HCEC 1CT (cell line): ENCODE measurements at regions not wholly inside any gene's neighbourhood (a gene's known extent, or its start where the extent isn't known, plus 50 kb on each side); places are given as distances from the start of the nearest gene placed in this dataset.

Experiments
- DNase-seq: peaks from one replicate; pipeline ENCODE4 v3.0.0-alpha.2; 2017

- no peak for DNase-seq
Observed at GRCh38 chr2:173741759-173742158, 223.4 kb downstream of the SP3 start.

DNA sequence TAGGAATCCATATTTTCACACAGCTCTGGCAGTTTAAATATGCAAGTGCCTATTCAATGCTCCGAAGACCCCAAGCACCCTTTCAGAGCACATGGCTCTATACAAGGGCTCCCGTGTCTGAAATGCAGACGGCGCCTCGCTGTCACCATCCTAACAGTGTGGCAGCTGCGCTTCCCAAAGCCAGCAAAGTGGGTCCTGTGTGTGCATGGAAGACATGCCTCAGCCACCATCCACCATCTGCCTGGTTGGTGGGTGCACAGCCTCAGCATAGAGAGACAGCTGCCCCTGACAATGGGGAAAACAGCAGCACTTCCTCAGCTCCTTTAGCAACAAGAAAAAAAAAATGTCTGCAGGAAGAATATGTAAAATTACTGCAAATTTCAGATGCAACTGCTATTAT is 218.1 kb downstream of the SP3 start:
- no peak for DNase-seq

DNA sequence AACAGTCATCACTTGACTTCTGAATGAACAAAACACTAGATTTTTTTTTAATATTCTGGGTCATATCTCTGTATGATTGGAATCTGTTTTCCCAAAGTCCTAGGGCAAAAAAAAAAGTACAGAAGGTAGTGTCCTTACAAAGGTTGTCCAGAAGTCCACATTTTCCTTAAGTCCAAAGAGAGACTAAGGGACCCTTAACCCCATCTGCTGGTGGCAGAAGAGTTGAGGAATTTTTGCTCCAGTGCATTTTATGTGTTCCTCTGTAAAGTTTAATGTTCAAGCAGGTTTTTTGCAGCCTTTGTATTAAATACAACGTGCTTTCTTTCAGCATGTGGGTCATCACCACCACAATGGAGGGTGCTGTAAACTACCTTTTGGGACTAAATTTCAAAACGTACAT is 215.9 kb downstream of the SP3 start:
- peak; percentile 22 for DNase-seq

- DNase-seq: peak; percentile 26
Observed at GRCh38 chr2:173750353-173750801, 214.8 kb downstream of the SP3 start.

DNA sequence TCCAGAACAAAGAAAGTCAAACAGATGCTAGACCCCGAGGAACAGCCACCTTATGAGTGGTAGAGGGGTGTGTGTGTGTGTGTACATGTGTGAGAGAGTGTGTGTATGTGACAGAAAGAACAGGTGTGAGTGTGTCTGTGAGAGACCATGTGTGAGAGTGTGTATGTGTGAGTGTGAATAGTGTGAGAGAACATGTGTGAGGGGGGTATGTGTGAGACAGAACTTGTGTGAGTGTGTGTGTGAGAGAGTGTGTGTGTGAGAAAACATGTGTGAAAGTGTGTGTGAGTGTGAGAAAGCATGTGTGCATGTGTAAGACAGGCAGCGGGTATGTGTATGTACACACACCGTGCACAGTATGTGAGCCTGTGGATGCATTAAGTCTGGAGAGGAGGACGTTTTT is 214.3 kb downstream of the SP3 start:
- DNase-seq: no peak

DNA sequence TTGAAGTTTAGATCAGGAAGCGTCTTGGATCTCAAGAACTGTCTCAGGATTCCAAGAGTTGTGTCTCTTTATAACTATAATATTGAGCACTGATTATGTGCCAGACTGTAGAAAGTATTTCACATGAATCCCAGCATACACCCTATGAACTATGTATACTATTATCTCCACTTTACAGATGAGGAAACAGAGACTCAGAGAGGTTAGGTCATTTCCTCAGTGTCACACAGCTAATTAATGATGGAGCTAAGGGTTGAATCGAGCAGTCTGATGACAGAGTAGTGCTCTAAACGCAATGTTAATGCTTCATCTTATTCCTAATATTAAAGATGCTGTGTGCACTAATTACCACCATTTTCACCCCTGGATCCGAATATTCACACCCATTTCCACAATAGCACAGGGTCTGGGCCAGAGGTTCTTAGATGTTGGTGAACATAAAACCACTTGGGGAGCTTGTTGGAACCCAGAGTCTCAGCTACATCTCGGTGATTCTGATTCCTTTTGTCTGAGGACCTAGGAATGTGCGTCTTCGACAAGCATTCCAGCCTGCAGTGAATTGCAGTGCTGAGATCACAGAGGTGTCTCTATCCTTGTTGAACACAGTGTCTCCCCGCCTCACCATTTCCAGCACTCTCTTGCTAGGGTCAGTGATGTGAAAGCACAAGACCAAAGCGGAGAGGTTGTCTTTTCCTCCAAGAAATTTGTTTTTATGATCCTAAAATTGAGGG is 213.8 kb downstream of the SP3 start:
- DNase-seq: no peak

GRCh38 chr2:173752152-173752551 is 213.0 kb downstream of the SP3 start:
- peak; percentile 3 for DNase-seq

DNA sequence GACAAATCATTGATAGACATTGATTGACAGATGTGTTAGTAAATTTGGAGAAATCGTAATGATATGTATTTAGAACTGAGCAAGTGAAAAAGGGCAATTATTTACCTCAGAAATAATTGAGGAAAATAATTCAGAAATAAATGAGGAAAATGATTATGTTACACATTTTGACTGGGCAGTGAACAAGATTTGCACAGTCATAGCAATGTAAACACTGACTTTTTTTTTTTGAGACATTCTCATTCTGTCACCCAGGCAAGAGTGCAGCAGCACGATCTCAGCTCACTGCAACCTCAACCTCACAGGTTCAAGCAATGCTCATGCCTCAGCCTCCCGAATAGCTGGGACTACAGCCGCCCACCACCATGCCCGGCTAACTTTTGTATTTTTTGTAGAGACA is 211.7 kb downstream of the SP3 start:
- no peak for DNase-seq

- DNase-seq: no peak
Observed at GRCh38 chr2:173754165-173754564, 211.0 kb downstream of the SP3 start.

- no peak for DNase-seq
Observed at GRCh38 chr2:173754837-173755236, 210.3 kb downstream of the SP3 start.

DNA sequence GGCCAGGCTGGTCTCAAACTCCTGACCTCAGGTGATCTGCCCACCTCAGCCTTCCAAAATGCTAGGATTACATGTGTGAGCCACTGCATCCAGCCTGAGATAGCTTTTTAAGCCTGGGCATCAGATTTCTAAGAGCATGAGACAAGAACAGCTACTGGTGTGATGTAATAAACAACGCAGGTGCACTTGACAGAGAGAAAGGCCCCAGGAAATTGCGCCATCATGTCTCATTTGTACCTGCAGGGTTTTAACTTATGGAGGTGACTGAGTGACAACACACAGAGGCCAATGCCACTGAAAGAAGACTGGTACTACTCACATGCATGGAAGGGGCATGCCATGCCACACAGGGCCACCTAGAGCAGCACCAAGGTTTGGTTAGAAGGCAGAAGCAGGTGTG is 209.4 kb downstream of the SP3 start:
- DNase-seq: no peak

DNA sequence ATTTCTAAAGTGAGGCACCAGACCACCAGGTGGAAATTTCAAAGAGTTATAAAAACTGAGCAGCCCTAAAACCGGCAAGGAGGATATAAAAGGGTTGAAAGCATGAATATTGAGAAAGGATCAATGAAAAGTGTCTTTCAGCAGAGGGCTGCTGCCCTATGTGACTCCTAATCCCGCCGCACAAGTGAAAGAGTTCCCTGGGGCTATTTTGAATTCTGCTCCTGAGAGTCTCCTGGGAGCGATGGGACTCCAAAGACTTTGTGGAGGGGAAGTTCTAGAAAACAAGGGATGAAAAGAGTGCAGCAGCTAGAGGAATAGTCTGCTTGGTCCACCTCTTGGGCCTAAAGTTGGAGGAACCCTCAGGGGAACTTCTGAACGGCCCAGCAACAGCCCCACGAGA is 205.2 kb downstream of the SP3 start:
- no peak for DNase-seq

GRCh38 chr2:173760553-173760952 is 204.6 kb downstream of the SP3 start:
- DNase-seq: no peak

DNA sequence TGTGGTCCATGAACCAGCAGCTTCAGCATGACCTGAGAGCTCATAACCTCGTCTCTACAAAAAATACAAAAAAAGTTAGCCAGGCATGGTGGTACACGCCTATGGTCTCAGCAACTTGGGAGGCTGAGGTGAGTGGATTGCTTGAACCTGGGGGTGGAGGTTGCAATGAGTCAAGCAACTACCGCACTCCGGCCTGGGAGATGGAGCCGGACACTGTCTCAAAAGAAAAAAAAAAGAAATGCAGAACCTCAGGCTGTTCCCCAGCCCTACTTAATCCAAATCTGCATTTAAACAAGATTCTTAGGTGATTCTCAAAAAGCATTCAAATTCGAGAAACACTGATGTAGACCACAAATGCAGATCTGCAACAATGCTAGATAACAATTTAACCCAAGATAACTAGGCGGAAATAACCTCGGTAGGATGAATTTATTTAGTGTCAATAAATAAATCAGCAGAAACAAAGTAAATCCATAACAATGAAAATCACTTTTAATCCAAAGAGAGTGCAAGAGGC is 203.5 kb downstream of the SP3 start:
- DNase-seq: no peak

- no peak for DNase-seq
Observed at GRCh38 chr2:173762221-173762620, 203.0 kb downstream of the SP3 start.

DNA sequence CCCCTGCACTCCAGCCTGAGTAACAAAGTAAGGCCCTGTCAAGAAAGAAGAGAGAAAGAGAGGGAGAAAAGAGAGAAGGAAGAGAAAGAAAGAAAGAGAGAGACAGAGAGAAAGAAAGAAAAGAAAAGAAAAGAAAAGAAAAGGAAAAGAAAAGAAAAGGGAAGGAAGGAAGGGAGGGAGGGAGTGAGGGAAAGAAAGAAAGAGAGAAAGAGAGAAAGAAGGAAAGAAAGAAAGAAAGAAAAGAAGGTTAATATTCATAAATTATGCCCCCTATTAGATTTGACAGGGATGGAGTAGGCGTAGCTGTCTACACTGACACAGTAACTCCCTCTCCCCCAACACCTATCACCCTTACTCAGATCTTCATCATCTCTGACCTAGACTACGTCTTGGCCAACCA is 202.3 kb downstream of the SP3 start:
- no peak for DNase-seq

DNA sequence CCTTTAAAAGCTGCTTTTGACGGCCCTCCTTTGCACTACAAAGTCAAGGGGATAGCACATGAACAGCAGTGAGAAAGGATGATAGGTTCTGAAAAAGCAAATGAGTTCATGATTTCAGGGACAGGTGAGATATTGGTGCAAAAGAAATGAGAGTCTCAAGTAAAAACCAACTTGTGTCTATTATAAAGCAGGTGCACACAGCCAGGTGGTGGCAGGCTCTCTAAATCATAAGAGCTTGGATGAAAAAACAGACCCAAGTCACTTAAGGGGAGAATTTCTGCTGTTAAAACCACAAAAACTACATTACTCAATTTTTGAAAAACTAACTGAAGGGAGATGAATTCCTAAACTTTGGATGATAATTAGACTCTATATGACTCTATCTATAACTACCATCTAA is 201.5 kb downstream of the SP3 start:
- DNase-seq: no peak

DNA sequence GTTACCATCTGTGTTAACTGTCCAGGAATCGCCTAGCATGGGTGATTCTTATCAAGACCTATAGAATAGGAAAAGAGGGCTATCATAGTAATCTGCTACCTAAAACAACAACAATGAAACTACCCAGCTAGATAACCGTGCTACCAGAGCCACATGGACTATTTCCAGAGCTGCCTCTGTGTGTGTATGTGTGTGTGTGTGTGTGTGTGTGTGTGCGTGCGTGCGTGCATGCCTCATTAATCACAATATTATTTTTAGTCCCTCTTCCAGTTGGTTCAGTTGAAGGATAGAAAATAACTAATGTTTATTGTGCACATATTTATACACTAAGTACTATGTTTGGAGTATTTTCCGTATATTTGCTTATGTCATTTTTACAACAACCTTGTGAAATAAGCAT is 201.1 kb downstream of the SP3 start:
- DNase-seq: no peak

DNA sequence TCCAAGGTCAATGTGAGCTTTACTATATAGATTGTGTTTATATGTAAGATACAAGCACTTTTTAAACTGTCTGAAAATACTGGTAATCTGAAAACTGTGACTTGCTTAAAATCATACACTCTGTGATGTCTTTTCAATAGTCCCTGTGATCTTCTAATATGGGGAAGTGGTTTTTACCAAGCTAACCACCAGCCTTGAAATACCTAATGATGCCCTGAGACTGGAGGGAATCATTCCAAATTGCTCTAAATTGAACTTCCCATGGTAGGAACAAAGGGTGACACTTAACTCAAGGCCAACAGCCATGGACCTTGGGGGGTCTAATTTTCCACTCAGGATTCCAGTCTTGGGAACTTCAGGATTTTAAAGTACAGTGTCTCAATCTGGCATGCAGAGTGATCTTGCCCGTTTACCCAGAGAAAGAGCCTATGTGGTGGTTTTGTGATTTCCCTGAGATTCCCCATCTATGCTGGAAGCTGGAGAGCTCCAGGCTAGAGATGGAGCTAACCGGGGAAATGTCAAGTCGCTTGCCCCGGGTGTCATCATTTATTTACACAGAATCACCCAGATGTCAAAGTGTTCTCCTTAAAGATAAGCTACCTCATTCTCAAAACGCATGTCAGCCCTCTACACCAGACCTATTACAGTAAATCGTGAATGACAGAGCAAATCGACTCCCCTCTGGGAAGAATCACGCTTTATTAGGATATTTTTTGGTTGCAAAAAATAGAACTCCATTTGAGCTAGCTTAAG is 198.5 kb downstream of the SP3 start:
- no peak for DNase-seq

DNA sequence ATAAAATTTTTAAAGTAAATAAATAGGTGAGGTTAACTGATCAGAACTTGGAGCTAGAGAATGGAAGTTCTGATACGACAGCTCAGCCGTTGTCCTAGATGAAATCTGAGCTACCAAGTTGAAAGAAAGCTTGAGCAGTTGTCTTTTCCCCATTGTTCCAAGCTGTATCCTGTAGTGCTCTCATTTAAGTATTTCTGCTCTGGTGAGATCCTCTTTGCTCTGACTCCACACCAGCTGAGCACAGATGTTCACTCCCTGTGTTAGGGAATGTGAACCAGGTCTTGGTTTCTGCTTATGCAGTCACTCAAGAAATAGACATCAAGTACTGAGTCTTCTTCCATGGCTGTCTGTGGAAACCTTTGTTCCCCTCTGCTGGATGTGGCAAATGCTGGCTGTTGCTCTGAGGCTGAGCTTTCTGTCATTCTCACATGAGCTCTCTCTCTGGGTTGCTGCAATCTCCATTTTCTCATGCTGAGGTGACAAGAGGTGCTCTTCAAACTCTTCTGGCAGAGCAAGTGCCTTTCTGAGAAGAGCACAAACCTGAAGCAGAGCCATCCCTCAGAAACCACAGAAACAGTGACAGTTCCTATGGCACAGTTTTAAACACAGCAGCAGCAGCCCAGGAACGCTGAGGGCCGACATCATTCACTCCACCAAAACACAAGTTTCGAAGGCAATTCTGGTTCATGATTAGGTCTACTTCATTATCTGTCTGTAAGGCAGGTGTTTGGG is 194.1 kb downstream of the SP3 start:
- no peak for DNase-seq

DNA sequence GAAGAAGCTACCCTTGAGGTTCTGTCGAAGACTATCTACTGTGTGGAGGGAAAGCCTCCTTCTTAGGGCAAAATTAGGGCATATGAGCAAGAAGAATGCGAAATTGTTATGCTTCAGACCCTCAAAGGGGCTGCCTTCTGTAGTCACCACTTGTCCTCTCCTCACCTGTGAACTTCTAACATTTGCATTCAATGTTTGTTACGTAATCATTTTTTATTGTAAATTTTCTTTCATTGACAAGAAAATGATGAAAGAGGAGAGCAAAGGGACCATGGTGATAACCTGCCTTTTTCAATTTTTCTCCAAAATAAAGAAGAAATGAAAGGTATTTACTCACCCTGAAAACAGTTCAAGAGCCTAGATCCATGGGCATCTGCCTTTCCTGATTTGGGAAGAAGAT is 193.0 kb downstream of the SP3 start:
- DNase-seq: no peak

DNA sequence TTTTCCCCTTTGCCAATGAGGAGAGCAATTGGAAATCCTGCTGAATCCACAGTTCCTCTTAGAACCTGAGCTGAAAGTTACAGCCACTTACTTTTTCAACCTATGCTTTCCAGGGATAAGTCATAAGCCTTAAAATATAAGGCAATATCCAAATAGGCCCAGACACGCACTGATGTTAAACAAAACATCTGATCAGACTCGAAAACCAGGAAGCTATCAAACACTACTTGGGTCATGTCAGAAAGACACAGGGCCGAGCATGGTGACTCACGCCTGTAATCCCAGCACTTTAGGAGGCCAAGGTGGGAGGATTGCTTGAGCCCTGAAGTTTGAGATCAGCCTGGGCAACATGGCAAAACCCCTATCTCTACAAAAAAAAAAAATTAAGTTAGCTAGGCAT is 192.1 kb downstream of the SP3 start:
- no peak for DNase-seq

DNA sequence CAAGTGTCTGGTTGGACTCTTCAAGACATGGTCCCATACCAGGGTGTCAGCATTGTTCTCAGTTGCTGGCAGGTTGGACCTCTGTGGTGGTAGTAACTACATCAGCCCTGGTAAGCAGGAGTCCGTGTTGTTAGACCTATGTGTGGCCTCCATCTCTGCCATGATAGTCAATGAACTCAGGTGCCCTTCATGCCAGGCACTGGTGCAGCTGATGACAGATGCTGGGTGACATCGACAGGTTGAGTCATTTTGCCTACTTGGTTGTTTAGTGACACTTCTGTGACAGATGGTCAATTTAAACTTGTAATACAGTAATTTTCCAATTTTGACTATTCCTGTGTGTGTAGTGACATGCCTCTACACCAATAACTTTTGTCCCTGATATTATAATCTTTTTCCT is 189.7 kb downstream of the SP3 start:
- no peak for DNase-seq

- no peak for DNase-seq
Observed at GRCh38 chr2:173782681-173783080, 182.5 kb downstream of the SP3 start.
